CD4-positive, alpha-beta T cell treated with Interleukin-10 for 1 hour (primary cell): ENCODE measurements at regions not wholly inside any gene's neighbourhood (a gene's known extent, or its start where the extent isn't known, plus 50 kb on each side); places are given as distances from the start of the nearest gene placed in this dataset.

Source experiments
- DNase-seq: peaks from one replicate; pipeline ENCODE4 v3.0.0-alpha.2; 2020

GRCh38 chr2:21646345-21646744 is 522.6 kb downstream of the TDRD15 start:
- no peak for DNase-seq

- DNase-seq, result no peak
Observed at GRCh38 chr2:21650569-21650968, 526.8 kb downstream of the TDRD15 start.

- no peak for DNase-seq
Observed at GRCh38 chr2:21655136-21655535, 531.4 kb downstream of the TDRD15 start.

- DNase-seq, result no peak
Observed at GRCh38 chr2:21656330-21657075, 532.7 kb downstream of the TDRD15 start.

- no peak for DNase-seq
Observed at GRCh38 chr2:21657445-21657844, 533.7 kb downstream of the TDRD15 start.

- no peak for DNase-seq
Observed at GRCh38 chr2:21658269-21658668, 534.5 kb downstream of the TDRD15 start.

GRCh38 chr2:21658907-21659477 is 535.2 kb downstream of the TDRD15 start:
- DNase-seq, result no peak

- no peak for DNase-seq
Observed at GRCh38 chr2:21664083-21664482, 540.3 kb downstream of the TDRD15 start.

- DNase-seq, result no peak
Observed at GRCh38 chr2:21667638-21668037, 543.9 kb downstream of the TDRD15 start.

GRCh38 chr2:21668078-21668710 is 544.4 kb downstream of the TDRD15 start:
- no peak for DNase-seq

GRCh38 chr2:21676041-21676440 is 552.3 kb downstream of the TDRD15 start:
- DNase-seq, result no peak

- DNase-seq, result no peak
Observed at GRCh38 chr2:21676676-21677075, 552.9 kb downstream of the TDRD15 start.

GRCh38 chr2:21683838-21684237 is 560.1 kb downstream of the TDRD15 start:
- no peak for DNase-seq

- DNase-seq, result no peak
Observed at GRCh38 chr2:21687589-21687988, 563.8 kb downstream of the TDRD15 start.

GRCh38 chr2:21690005-21690404 is 566.2 kb downstream of the TDRD15 start:
- DNase-seq, result no peak

- no peak for DNase-seq
Observed at GRCh38 chr2:21693081-21693480, 569.3 kb downstream of the TDRD15 start.

- no peak for DNase-seq
Observed at GRCh38 chr2:21694079-21694878, 570.5 kb downstream of the TDRD15 start.

GRCh38 chr2:21696900-21697299 is 573.1 kb downstream of the TDRD15 start:
- DNase-seq, result no peak

GRCh38 chr2:21700644-21701043 is 576.9 kb downstream of the TDRD15 start:
- no peak for DNase-seq

- DNase-seq, result no peak
Observed at GRCh38 chr2:21710031-21710430, 586.3 kb downstream of the TDRD15 start.

- DNase-seq, result no peak
Observed at GRCh38 chr2:21710496-21710895, 586.7 kb downstream of the TDRD15 start.

- DNase-seq, result no peak
Observed at GRCh38 chr2:21715887-21716286, 592.1 kb downstream of the TDRD15 start.

- no peak for DNase-seq
Observed at GRCh38 chr2:21727101-21727500, 603.3 kb downstream of the TDRD15 start.

GRCh38 chr2:21728133-21728532 is 604.4 kb downstream of the TDRD15 start:
- DNase-seq, result no peak
